GM23338 (cell line): ENCODE measurements at regions not wholly inside any gene's neighbourhood (a gene's known extent, or its start where the extent isn't known, plus 50 kb on each side); places are given as distances from the start of the nearest gene placed in this dataset.

Experiments
- ATAC-seq: fragments of 200-7000 bp; cut with Tn5 transposase; 3 replicates; pipeline ENCODE4 v1.9.1; 2020
- DNase-seq: peaks from one replicate; pipeline ENCODE4 v3.0.0-alpha.2; 2015; ENCODE audit warnings: low spot score
- H2AFZ ChIP-seq: fragments of 200-600 bp; sonication (generic); 2 replicates; pipeline ENCODE4 v1.8.0; 2016; ENCODE audit warnings: antibody characterized with exemption, mild to moderate bottlenecking, moderate library complexity
- H3F3A ChIP-seq: fragments of 200-600 bp; sonication (generic); replicated peaks from 2 replicates; pipeline ENCODE4 v1.8.0; 2017; ENCODE audit warnings: antibody characterized with exemption, mixed run types, low read depth
- H3K27ac ChIP-seq: fragments of 200-600 bp; sonication (generic); 2 replicates; pipeline ENCODE4 v1.6.1; 2016; ENCODE audit warnings: low read depth
- H3K27me3 ChIP-seq: fragments of 200-600 bp; sonication (generic); 2 replicates; pipeline ENCODE4 v1.8.0; 2016; ENCODE audit warnings: mild to moderate bottlenecking, mixed run types, moderate library complexity; ENCODE audit not compliant: insufficient read depth
- H3K36me3 ChIP-seq: fragments of 200-600 bp; sonication (generic); 2 replicates; pipeline ENCODE4 v1.8.0; 2016; ENCODE audit warnings: mild to moderate bottlenecking; ENCODE audit not compliant: insufficient read depth
- H3K4me1 ChIP-seq: fragments of 200-600 bp; sonication (generic); 2 replicates; pipeline ENCODE4 v1.8.0; 2016; ENCODE audit warnings: mild to moderate bottlenecking, moderate library complexity; ENCODE audit not compliant: insufficient read depth
- H3K4me2 ChIP-seq: fragments of 200-600 bp; sonication (generic); 2 replicates; pipeline ENCODE4 v1.7.1; 2017; ENCODE audit warnings: mixed run types
- H3K4me3 ChIP-seq: fragments of 200-600 bp; sonication (generic); 2 replicates; pipeline ENCODE4 v1.6.1; 2016; ENCODE audit warnings: mixed run types
- H3K79me2 ChIP-seq: fragments of 200-600 bp; sonication (generic); replicated peaks from 2 replicates; pipeline ENCODE4 v1.8.0; 2017; ENCODE audit warnings: mild to moderate bottlenecking; ENCODE audit not compliant: insufficient read depth
- H3K9me2 ChIP-seq: fragments of 200-600 bp; sonication (generic); 2 replicates; pipeline ENCODE4 v1.8.0; 2017; ENCODE audit not compliant: insufficient read depth
- H4K20me1 ChIP-seq: fragments of 200-600 bp; sonication (generic); replicated peaks from 2 replicates; pipeline ENCODE4 v1.8.0; 2017; ENCODE audit warnings: mild to moderate bottlenecking; ENCODE audit not compliant: insufficient read depth
- H3K27ac Mint-ChIP-seq: 2 replicates; pipeline ENCODE4 v1.8.0; 2020; ENCODE audit warnings: inconsistent platforms, mild to moderate bottlenecking, moderate library complexity, mixed read lengths
- H3K27me3 Mint-ChIP-seq: 3 replicates; pipeline ENCODE4 v1.8.0; 2022; ENCODE audit warnings: low read depth, mild to moderate bottlenecking, moderate library complexity, mixed read lengths, inconsistent platforms; ENCODE audit not compliant: insufficient read depth, poor library complexity
- H3K36me3 Mint-ChIP-seq: 3 replicates; pipeline ENCODE4 v1.8.0; 2021; ENCODE audit warnings: low read depth, mild to moderate bottlenecking, inconsistent platforms, moderate library complexity, mixed read lengths
- H3K4me1 Mint-ChIP-seq: 3 replicates; pipeline ENCODE4 v1.8.0; 2020; ENCODE audit warnings: mild to moderate bottlenecking, inconsistent platforms, mixed read lengths
- H3K4me3 Mint-ChIP-seq: 3 replicates; pipeline ENCODE4 v1.8.0; 2021; ENCODE audit warnings: moderate library complexity, mild to moderate bottlenecking, inconsistent platforms, mixed read lengths
- H3K9me3 Mint-ChIP-seq: 3 replicates; pipeline ENCODE4 v1.8.0; 2020; ENCODE audit warnings: moderate library complexity, mild to moderate bottlenecking, inconsistent platforms, mixed read lengths
- CREB1 ChIP-seq: fragments of 250-450 bp; sonication (Bioruptor Pico); IDR thresholded peaks from 2 replicates; pipeline ENCODE4 v1.5.0; 2020; ENCODE audit warnings: low read depth, mild to moderate bottlenecking, moderate library complexity
- ETS1 ChIP-seq: IDR thresholded peaks from 2 replicates; pipeline ENCODE4 v1.6.1; 2016; ENCODE audit warnings: antibody characterized with exemption
- EZH2 ChIP-seq: fragments of 200-600 bp; sonication (generic); IDR thresholded peaks from one replicate; pipeline ENCODE4 v1.8.0; 2017; ENCODE audit warnings: antibody characterized with exemption, mild to moderate bottlenecking, low read depth; ENCODE audit not compliant: unreplicated experiment
- EZH2phosphoT487 ChIP-seq: fragments of 200-600 bp; sonication (generic); IDR thresholded peaks from one replicate; pipeline ENCODE4 v1.8.1; 2018; ENCODE audit warnings: antibody characterized with exemption; ENCODE audit not compliant: unreplicated experiment
- JUNB ChIP-seq: IDR thresholded peaks from one replicate; pipeline ENCODE4 v1.6.1; 2016; ENCODE audit warnings: antibody characterized with exemption; ENCODE audit not compliant: unreplicated experiment
- NANOG ChIP-seq: IDR thresholded peaks from 2 replicates; pipeline ENCODE4 v1.6.1; 2016; ENCODE audit warnings: antibody characterized with exemption, borderline replicate concordance
- POLR2AphosphoS5 ChIP-seq: IDR thresholded peaks from 2 replicates; pipeline ENCODE4 v1.6.1; 2016; ENCODE audit warnings: antibody characterized with exemption, low read depth
- REST ChIP-seq: IDR thresholded peaks from one replicate; pipeline ENCODE4 v1.6.1; 2018; ENCODE audit warnings: antibody characterized with exemption; ENCODE audit not compliant: unreplicated experiment
- STAT1 ChIP-seq: IDR thresholded peaks from one replicate; pipeline ENCODE4 v1.6.1; 2016; ENCODE audit warnings: antibody characterized with exemption; ENCODE audit not compliant: unreplicated experiment
- ZNF114 ChIP-seq: fragments of 250-450 bp; sonication (Bioruptor Pico); IDR thresholded peaks from 2 replicates; pipeline ENCODE4 v1.5.0; 2020; ENCODE audit warnings: mild to moderate bottlenecking, moderate library complexity
- ZNF331 ChIP-seq: fragments of 250-450 bp; sonication (Bioruptor Pico); IDR thresholded peaks from 2 replicates; pipeline ENCODE4 v1.5.0; 2020; ENCODE audit warnings: low read depth, mild to moderate bottlenecking, moderate library complexity
- TF ChIP-seq, protein P1 (sequence below), 2 experiments: fragments of 200-600 bp in 1 of 2; sonication (generic) in 1 of 2; conservative IDR thresholded peaks; 2 replicates each; pipeline versions ENCODE4 v1.5.1 to v1.6.1; 2016 to 2017; ENCODE audit warnings: antibody characterized with exemption in 2 of 2, low read depth in 2 of 2, mild to moderate bottlenecking in 2 of 2, moderate library complexity in 1 of 2
- TF ChIP-seq, protein P2 (sequence below): fragments of 250-450 bp; sonication (Bioruptor Pico); IDR thresholded peaks from 2 replicates; pipeline ENCODE4 v1.5.0; 2020; ENCODE audit warnings: mild to moderate bottlenecking, moderate library complexity

DNA sequence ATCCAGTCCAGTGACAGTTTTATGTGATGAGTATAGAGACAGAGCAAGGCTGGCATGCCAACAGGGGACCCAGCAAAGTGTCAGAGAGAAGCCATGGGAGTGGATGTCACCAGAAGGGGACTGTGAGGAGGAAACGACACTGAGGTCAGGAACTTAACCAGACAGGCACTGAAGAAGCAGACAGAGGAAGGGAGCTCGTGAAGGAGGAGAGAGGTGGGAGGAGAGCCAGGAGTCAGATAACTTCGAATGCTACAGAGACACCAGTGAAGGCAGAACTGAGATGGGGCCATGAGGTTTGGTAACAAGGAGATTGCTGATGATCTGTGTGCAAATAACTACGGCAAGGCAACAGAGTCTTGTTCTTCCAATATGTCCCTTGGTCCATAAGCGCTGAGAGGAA, 211.1 kb upstream of the FOXA2 start:
- H3K27ac ChIP-seq: no peak overlapping the region
- H3K9me2 ChIP-seq: peaks cover 13% of the 10 kb centered on the region; the same call in 1 of the 2 replicates
- H3K36me3 ChIP-seq: no peaks in the 10 kb centered on the region
- Mint-ChIP-seq H3K27ac (no peak overlapping the region), H3K9me3 (no peaks in the 10 kb centered on the region), H3K4me1 (peaks cover 8% of the 10 kb centered on the region), H3K36me3 (no peaks in the 10 kb centered on the region), H3K4me3 (no peak overlapping the region), H3K27me3 (peaks cover 2% of the 10 kb centered on the region)
- H3K79me2 ChIP-seq: no peaks in the 10 kb centered on the region
- H3F3A ChIP-seq: no peaks in the 10 kb centered on the region
- ATAC-seq (no peak), DNase-seq (no peak)
- TF ChIP-seq ETS1 (no peak), JUNB (no peak), POLR2AphosphoS5 (no peak), REST (no peak), NANOG (no peak), CREB1 (CRISPR knock-in tag) (no peak), EZH2 (no peak), STAT1 (no peak), ZNF114 (CRISPR knock-in tag) (no peak), ZNF331 (CRISPR knock-in tag) (no peak), EZH2phosphoT487 (no peak)
- TF ChIP-seq, protein P1, sequence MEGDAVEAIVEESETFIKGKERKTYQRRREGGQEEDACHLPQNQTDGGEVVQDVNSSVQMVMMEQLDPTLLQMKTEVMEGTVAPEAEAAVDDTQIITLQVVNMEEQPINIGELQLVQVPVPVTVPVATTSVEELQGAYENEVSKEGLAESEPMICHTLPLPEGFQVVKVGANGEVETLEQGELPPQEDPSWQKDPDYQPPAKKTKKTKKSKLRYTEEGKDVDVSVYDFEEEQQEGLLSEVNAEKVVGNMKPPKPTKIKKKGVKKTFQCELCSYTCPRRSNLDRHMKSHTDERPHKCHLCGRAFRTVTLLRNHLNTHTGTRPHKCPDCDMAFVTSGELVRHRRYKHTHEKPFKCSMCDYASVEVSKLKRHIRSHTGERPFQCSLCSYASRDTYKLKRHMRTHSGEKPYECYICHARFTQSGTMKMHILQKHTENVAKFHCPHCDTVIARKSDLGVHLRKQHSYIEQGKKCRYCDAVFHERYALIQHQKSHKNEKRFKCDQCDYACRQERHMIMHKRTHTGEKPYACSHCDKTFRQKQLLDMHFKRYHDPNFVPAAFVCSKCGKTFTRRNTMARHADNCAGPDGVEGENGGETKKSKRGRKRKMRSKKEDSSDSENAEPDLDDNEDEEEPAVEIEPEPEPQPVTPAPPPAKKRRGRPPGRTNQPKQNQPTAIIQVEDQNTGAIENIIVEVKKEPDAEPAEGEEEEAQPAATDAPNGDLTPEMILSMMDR (conservative IDR thresholded peaks at IDR 0.05; ENCODE audit: low read depth in 2 of 2): no peak
- TF ChIP-seq, protein P2, sequence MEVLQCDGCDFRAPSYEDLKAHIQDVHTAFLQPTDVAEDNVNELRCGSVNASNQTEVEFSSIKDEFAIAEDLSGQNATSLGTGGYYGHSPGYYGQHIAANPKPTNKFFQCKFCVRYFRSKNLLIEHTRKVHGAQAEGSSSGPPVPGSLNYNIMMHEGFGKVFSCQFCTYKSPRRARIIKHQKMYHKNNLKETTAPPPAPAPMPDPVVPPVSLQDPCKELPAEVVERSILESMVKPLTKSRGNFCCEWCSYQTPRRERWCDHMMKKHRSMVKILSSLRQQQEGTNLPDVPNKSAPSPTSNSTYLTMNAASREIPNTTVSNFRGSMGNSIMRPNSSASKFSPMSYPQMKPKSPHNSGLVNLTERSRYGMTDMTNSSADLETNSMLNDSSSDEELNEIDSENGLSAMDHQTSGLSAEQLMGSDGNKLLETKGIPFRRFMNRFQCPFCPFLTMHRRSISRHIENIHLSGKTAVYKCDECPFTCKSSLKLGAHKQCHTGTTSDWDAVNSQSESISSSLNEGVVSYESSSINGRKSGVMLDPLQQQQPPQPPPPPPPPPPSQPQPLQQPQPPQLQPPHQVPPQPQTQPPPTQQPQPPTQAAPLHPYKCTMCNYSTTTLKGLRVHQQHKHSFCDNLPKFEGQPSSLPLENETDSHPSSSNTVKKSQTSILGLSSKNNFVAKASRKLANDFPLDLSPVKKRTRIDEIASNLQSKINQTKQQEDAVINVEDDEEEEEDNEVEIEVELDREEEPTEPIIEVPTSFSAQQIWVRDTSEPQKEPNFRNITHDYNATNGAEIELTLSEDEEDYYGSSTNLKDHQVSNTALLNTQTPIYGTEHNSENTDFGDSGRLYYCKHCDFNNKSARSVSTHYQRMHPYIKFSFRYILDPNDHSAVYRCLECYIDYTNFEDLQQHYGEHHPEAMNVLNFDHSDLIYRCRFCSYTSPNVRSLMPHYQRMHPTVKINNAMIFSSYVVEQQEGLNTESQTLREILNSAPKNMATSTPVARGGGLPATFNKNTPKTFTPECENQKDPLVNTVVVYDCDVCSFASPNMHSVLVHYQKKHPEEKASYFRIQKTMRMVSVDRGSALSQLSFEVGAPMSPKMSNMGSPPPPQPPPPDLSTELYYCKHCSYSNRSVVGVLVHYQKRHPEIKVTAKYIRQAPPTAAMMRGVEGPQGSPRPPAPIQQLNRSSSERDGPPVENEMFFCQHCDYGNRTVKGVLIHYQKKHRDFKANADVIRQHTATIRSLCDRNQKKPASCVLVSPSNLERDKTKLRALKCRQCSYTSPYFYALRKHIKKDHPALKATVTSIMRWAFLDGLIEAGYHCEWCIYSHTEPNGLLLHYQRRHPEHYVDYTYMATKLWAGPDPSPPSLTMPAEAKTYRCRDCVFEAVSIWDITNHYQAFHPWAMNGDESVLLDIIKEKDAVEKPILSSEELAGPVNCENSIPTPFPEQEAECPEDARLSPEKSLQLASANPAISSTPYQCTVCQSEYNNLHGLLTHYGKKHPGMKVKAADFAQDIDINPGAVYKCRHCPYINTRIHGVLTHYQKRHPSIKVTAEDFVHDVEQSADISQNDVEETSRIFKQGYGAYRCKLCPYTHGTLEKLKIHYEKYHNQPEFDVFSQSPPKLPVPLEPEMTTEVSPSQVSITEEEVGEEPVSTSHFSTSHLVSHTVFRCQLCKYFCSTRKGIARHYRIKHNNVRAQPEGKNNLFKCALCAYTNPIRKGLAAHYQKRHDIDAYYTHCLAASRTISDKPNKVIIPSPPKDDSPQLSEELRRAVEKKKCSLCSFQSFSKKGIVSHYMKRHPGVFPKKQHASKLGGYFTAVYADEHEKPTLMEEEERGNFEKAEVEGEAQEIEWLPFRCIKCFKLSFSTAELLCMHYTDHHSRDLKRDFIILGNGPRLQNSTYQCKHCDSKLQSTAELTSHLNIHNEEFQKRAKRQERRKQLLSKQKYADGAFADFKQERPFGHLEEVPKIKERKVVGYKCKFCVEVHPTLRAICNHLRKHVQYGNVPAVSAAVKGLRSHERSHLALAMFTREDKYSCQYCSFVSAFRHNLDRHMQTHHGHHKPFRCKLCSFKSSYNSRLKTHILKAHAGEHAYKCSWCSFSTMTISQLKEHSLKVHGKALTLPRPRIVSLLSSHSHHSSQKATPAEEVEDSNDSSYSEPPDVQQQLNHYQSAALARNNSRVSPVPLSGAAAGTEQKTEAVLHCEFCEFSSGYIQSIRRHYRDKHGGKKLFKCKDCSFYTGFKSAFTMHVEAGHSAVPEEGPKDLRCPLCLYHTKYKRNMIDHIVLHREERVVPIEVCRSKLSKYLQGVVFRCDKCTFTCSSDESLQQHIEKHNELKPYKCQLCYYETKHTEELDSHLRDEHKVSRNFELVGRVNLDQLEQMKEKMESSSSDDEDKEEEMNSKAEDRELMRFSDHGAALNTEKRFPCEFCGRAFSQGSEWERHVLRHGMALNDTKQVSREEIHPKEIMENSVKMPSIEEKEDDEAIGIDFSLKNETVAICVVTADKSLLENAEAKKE (CRISPR knock-in tag): no peak
- H3K4me2 ChIP-seq: no peak overlapping the region
- no peak overlapping the region for H2AFZ ChIP-seq
- H3K27me3 ChIP-seq: no peaks in the 10 kb centered on the region
- no peak overlapping the region for H3K4me3 ChIP-seq
- H3K4me1 ChIP-seq: 0 out of 2 replicates have a peak, but pooled peaks cover 2% of the 10 kb centered on the region
- H4K20me1 ChIP-seq: no peaks in the 10 kb centered on the region
